ENCODE measurements at regions not wholly inside any gene's neighbourhood (a gene's known extent, or its start where the extent isn't known, plus 50 kb on each side); places are given as distances from the start of the nearest gene placed in this dataset.

- no peaks in the 10 kb centered on the region for H3K27me3 ChIP-seq (ENCODE audit: insufficient read depth in 3 of 3, low read length in 2 of 3)
- H3K4me3 ChIP-seq, result no peak overlapping the region
- H3K36me3 ChIP-seq (ENCODE audit: insufficient read depth in 1 of 2, low read depth in 1 of 2), result no peaks in the 10 kb centered on the region
- H3K9me3 ChIP-seq, result no peaks in the 10 kb centered on the region
- DNase-seq (no peak), ATAC-seq (no peak)
- no peak overlapping the region for H3K27ac ChIP-seq
- TF ChIP-seq, protein P1, sequence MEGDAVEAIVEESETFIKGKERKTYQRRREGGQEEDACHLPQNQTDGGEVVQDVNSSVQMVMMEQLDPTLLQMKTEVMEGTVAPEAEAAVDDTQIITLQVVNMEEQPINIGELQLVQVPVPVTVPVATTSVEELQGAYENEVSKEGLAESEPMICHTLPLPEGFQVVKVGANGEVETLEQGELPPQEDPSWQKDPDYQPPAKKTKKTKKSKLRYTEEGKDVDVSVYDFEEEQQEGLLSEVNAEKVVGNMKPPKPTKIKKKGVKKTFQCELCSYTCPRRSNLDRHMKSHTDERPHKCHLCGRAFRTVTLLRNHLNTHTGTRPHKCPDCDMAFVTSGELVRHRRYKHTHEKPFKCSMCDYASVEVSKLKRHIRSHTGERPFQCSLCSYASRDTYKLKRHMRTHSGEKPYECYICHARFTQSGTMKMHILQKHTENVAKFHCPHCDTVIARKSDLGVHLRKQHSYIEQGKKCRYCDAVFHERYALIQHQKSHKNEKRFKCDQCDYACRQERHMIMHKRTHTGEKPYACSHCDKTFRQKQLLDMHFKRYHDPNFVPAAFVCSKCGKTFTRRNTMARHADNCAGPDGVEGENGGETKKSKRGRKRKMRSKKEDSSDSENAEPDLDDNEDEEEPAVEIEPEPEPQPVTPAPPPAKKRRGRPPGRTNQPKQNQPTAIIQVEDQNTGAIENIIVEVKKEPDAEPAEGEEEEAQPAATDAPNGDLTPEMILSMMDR (IDR thresholded peaks at IDR 0.05), result no peak
- H3K4me1 ChIP-seq, result no peaks in the 10 kb centered on the region
- intact Hi-C loops (cut with DNase I), result no loop called here
- 53 to 67% (median 57%) methylated on average over 4 of the region's 4 CpGs for WGBS, 3 donors
Observed at GRCh38 chr9:87381746-87382145, 115.9 kb upstream of the DAPK1 start.

- no peak overlapping the region for H3K27ac ChIP-seq
- TF ChIP-seq, protein P1 (IDR thresholded peaks at IDR 0.05), result no peak
- no peaks in the 10 kb centered on the region for H3K9me3 ChIP-seq
- ATAC-seq (peak in 1 of 4 donors; percentile 30), DNase-seq (peak in 1 of 2 donors; percentile 24)
- H3K4me3 ChIP-seq, result no peak overlapping the region
- intact Hi-C loops (cut with DNase I), result no loop called here
- H3K36me3 ChIP-seq (ENCODE audit: insufficient read depth in 1 of 2, low read depth in 1 of 2), result no peaks in the 10 kb centered on the region
- no peaks in the 10 kb centered on the region for H3K4me1 ChIP-seq
- H3K27me3 ChIP-seq (ENCODE audit: insufficient read depth in 3 of 3, low read length in 2 of 3), result no peaks in the 10 kb centered on the region
- WGBS, 3 donors, result 62 to 76% (median 67%) methylated on average over 9 of the region's 9 CpGs
Observed at GRCh38 chr9:87382900-87383299, 114.8 kb upstream of the DAPK1 start.

- WGBS, 3 donors, result 81 to 86% (median 82%) methylated on average over 7 of the region's 7 CpGs
Observed at GRCh38 chr9:87383344-87384150, 114.1 kb upstream of the DAPK1 start.

DNA sequence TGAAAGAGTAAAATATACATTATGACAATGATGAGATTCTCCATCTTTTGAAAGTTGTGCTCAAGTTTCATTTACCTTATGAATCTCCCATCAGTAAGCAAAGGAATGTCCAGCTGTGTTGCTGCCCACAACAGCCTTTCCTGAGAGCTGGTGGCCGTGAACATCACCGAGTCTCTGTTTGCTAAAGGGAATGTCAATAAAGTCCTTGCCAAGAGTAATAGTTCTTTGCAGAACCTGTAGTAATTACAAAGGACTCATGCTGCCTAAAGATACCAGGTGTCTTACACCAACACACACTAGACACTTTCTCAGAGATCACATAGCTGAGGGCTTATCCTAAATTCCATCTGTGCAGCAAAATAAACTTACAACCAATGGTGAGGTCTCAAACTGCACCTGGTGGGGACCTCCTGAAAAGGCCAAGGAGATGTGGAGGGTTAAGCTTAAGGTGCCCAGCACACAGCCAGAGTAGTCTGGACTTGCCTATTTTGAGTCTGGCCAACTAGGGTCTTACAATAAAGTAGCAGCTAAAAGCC lies 111.1 kb upstream of the DAPK1 start:
- no peak for ATAC-seq
- intact Hi-C loops (cut with DNase I), result no loop called here
- no peak overlapping the region for H3K4me3 ChIP-seq
- H3K4me1 ChIP-seq, result no peaks in the 10 kb centered on the region
- no peak overlapping the region for H3K27ac ChIP-seq
- TF ChIP-seq, protein P1 (IDR thresholded peaks at IDR 0.05), result no peak
- no peaks in the 10 kb centered on the region for H3K36me3 ChIP-seq (ENCODE audit: insufficient read depth in 1 of 2, low read depth in 1 of 2)
- H3K27me3 ChIP-seq (ENCODE audit: insufficient read depth in 3 of 3, low read length in 2 of 3), result no peaks in the 10 kb centered on the region
- WGBS, 3 donors, result 21 to 63% (median 61%) methylated on average over 2 of the region's 2 CpGs
- DNase-seq, result no peak
- no peaks in the 10 kb centered on the region for H3K9me3 ChIP-seq

More at GRCh38 chr9:87383344-87384150, 114.1 kb upstream of the DAPK1 start:
- Histone ChIP-seq H3K27me3 (ENCODE audit: insufficient read depth in 3 of 3, low read length in 2 of 3) (no peaks in the 10 kb centered on the region), H3K36me3 (ENCODE audit: insufficient read depth in 1 of 2, low read depth in 1 of 2) (no peaks in the 10 kb centered on the region), H3K27ac (no peak overlapping the region), H3K4me1 (no peaks in the 10 kb centered on the region), H3K4me3 (no peak overlapping the region), H3K9me3 (no peaks in the 10 kb centered on the region)
- no peak for DNase-seq
- TF ChIP-seq, protein P1 (IDR thresholded peaks at IDR 0.05), result no peak
- intact Hi-C loops (cut with DNase I), result no loop called here
- ATAC-seq, result no peak

All from psoas muscle (tissue), 7 donors.